Kasumi-1 (cell line): ENCODE measurements at regions not wholly inside any gene's neighbourhood (a gene's known extent, or its start where the extent isn't known, plus 50 kb on each side); places are given as distances from the start of the nearest gene placed in this dataset.

Experiments
- DNase-seq, 2 experiments: peaks; one replicate each; lab custom pipeline; 2025; lab: John Stamatoyannopoulos, UW

DNA sequence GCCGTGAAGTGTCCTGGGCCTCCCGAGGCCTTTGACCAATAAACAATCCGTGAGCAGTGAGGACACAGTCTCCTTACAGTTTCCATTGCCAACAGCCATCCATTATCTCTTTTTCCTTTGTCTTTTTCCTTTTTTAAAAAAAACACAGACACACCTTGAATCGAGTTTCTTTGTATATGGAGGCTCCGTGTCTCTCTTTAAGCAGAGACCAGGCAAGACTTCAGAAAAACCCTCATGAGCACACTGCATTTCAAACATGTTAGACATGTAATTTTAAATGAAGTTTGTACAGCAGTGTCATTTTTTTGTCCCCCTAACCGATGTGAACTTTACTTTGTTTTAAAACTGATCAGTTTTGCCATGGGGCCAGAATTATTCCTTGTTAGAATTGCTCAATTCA lies 111.1 kb downstream of the SPTSSA start:
- no peak for DNase-seq

DNA sequence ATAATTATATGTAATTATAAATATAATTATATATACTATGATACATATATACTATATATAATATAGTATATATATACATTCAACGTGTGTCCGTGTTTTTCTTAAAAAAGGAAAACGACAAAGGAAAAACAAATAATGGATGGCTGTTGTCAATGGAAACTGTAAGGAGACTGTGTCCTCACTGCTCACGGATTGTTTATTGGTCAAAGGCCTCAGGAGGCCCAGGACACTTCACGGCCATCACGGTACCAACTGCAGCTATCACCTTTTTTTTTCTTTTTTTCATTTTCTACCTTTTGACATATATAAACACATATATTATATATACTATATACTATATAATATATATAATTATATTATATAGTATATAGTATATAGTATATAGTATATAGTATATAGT lies 113.4 kb downstream of the SPTSSA start:
- DNase-seq: no peak

DNA sequence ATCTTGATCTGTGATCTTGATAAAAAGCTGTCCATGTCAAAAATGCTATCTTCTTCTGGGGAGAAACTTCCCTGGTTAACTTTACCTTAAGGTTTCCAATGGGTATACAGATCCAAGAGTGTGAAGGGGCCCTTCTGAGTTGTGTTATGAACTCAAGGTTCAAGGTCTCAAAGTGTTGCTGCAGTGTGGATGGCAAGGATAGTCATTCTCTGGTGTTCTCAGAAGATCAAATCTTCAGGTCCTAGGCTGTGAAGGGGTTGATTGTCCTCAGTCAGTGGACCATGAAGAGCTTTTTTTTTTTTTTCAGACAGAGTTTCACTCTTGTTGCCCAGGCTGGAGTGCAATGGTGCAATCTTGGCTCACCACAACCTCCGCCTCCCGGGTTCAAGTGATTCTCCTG lies 114.4 kb downstream of the SPTSSA start:
- no peak for DNase-seq

DNA sequence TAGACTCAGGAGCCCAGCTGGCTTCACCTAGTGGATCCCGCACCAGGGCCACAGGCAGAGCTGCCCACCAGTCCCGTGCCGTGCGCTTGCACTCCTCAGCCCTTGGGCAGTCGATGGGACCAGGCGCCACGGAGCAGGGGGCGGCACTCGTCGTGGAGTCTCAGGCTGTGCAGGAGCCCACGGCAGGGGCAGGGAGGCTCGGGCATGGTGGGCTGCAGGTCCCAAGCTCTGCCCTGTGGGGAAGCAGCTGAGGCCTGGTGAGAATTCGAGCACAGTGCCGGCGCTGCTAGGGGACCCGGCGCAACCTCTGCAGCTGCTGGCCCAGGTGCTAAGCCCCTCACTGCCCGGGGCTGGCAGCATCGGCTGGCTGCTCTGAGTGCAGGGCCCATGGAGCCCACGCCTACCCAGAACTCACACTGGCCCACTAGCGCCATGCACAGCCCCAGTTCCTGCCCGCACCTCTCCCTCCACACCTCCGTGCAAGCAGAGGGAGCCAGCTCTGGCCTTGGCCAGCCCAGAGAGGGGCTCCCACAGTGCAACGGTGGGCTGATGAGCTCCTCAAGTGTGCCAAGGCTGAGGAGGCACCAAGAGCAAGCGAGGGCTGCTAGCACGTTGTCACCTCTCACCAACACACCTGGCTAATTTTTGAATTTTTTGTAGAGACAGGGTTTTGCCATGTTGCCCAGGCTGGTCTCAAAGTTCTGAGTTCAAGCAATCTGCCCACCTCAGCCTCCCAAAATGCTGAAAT lies 116.1 kb downstream of the SPTSSA start:
- DNase-seq: no peak

DNA sequence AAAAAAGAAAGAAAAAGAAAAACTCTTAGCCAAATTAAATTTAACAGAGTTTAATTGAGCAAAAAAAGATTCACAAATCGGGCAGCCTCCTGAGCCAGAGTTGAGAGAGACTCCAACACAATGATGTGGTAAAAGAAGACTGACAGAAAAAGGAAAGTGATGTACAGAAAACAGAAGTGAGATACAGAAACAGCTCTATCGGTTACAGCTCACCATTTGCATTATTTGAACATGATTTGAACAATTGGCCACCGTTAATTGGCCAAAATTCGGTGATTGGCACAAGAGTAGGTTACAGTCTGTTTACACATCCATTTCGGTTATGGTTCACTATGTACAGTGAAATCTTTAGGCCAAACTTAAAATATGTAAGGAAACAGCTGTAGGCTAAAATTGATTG lies 117.7 kb downstream of the SPTSSA start:
- DNase-seq: no peak

DNA sequence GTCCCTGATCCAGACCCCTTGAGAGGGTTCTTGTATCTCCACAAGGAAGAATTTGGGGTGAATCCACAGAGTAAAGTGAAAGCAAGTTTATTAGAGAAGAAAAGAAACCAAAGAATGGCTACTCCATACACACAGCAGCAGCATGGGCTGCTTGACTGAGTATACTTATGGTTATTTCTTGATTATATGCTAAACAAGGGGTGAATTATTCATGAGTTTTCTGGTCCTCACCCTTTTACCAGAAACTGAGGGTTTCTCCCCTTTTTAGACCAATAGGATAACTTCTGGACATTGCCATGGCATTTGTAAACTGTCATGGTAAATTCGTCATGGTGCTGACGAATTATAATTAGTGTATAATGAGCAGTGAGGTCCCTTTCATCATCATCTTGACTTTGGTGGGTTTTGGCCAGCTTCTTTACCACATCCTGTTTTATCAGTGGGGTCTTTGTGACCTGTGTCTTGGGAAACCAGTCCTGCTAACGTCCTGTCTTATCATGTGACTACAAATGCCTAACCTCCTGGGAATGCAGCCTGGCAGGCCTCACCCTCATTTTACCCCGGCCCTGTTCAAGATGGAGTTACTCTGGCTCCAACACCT lies 121.9 kb downstream of the SPTSSA start:
- DNase-seq: no peak

DNA sequence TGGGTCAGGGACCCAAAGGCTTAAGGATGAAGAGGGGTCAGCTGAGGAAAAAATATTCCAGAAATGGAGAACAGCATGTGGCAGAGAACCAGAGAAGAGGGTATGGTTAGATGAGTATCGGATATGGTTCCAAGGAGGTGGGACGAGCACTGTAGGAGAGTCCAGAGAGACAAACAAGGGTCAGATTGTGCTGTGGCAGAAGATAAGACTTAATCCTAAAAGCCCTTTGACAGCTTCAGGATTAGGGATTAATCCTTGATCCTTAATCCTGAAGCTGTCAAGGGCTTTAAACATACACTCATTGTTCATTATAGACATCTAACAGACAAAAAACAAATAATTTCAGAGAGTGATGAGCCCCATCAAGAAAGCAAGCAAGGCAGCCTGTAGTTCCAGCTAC lies 124.0 kb downstream of the SPTSSA start:
- DNase-seq: no peak

DNA sequence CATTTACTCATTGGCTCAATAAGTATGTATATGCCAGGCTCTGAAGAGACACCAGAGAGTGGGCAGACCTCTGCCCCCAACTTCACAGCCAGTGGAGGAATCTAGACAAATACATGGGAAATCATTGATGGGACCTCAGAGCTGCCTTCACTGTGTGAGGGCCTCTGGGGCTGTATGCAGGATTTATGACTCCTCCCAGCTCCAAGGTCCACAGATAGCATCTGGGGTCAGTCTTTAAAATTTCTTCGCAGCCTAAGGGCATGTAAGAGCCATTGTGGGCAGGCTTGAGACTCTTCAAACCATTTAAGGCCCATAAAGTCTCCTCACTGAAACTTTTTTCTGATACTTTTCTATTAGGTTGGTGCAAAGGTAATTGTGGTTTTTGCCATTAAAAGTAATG lies 125.5 kb downstream of the SPTSSA start:
- DNase-seq: no peak

DNA sequence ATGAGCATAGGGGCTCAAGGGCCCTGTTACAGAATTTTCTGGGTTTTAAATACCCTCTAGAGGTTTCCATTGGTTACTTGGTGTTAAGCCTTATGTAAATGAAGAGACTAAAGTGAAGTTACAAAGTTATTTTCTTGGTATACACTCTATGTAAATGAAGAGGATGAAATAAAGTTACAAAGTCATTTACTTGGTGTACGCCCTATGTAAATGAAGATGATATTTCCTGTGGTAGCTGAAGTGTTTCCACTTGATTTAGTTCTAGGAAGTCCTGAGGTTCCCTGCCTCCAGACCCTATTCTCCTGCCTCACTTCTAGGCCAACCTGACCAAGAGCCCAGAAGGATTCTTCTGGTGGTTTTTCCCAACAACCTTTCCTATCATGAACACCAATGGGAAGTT lies 126.1 kb downstream of the SPTSSA start:
- DNase-seq: no peak

DNA sequence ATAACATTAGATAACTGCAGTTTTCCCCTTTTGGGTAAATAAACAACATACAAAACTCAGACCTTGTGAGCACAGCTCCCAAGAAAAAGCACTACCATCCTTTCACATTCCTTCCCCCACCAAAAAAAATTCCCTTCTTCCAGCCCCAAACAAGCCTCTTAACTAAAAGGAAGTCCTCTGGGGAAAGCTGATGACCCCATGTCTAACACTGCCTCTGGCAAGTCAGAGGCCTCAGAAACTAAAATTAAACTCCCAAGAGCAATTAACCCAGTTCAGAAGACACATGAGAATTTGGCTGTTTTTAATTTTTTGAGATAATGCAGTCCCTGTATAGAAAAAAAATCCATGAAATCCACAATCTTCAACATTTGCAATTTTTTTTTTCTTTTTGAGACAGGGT lies 127.7 kb downstream of the SPTSSA start:
- DNase-seq: no peak

DNA sequence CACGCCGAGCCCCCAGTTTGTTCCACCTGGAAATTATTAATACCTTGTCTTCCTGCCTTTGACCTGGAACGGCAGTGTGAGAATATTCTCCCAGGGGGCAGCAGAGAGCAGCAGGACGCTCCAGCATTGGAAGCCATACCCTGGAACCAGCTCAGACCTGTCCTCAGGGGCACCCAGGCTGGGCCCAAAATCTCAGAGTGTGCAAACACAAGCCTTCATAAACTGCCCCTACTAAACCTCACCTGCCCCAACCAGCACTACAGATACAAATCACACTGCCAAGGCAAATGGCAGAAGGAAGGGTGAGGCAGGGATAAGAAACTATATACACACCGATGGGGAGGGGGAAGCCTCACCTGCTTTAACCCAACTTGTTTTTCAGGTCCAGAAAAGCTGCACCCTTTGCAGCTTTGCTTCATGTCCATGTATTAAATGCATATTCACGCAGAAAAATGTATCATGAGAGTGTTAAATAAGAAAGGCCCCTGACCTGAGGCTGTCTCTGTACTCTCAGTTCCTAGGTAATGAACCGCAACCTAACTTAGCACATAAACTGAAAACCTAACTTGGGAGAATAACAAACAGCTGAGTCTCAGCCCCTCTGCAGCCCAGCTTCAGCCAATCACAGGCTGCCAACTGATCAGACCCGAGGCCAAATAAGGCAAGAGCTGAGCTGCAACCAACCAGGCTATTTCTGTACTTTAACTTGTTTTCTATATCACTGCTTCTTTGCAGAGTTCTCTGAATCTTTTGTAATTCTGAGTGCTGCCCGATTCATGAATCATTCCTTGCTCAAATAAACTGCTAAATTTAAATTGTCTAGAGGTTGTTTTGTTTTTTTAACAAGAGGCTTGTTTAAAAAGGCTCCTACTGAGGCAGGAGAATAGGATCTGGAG lies 130.1 kb downstream of the SPTSSA start:
- peak; percentile 43 to 52 for DNase-seq

DNA sequence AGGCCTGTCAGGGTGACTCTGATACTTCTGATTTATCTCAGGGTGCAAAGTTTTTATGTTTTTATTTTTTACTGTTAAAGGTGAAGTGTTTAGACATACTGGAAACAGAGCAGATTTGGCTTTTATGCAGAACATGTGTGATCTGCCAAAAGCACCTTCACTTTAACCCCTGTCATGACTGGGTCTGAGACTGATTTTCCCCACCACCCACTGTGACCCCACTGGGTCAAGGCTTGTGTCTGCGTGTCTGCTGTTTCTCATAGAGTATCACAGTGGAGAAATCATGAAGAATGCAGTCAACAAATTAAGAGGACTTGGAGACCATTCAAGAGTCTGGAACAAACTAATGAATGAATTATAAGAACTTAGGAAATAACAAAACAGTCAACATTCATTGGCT lies 131.2 kb downstream of the SPTSSA start:
- DNase-seq: no peak

DNA sequence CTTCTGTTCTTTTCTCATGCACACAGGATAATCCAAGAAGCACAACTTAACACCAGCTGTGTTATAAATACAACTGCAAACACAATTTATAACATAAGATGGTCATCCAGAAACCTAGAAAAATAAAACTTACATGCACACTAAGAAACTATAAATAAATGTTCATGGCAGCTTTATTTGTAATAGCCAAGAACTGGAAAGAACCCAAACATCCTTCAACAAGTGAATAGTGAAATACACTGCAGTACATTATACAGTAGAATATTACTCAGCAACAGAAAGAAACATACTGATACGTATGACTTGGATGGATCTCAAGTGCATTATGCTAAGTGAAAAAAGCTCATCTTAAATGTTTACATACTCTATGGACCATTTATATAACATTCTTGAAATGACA lies 132.7 kb downstream of the SPTSSA start:
- no peak for DNase-seq

DNA sequence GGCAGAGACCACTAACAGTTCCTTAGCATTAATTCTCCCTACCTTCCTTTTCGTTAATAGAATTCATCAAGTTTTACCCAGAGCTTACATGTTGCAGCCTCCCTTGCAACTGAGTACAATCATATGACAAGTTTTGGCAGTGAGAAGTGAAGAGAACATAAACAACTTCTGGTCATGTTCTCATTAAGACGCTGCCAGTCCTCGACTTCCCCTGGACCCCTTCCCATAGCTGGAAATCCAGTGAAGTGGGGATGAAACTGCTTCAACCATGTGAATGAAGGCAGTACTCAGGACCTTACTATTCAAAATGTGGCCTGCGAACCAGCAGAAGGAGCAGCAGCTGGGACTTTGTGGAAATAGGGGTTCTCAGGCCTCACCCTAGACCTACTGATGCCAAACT lies 133.9 kb downstream of the SPTSSA start:
- no peak for DNase-seq

DNA sequence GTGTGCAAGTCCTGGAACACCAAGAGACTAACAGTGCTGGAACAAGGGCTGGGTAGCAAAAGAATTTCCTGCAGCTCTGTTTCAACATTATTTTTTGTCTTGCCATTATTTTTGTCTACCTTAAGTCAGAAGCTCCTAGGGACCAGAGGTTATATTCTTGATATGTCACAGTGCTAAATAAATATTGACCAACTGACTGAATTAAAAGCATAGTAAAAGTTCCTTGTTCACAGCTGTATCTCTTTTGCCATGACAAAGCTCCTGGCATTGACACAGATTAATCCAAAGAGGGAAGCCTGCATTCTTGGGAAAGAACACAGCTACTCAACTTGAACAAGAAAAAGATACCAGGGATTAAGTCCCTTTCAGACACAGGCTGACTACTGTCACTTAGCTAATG lies 136.5 kb downstream of the SPTSSA start:
- no peak for DNase-seq

DNA sequence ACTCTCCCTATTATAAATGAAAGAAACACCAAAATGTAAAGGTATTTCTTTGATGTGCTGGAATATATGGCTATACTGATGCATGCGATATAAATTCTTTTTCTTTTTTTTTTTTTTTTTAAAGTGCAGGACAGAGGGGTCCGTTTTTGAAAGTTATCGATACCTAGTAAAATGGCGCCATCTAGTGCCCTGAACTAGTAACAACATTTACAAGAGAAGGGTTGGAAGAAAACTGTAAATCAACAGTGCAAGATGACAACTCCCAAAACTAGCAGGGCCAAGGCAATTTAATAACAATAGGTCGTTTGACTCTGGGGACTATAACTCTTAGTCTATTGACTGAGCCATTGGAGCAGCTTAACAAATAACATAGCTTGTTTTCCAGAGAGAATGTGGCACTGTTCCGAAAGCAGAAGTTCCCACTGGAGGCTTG lies 137.7 kb downstream of the SPTSSA start:
- DNase-seq: peak; percentile 53 to 70

DNA sequence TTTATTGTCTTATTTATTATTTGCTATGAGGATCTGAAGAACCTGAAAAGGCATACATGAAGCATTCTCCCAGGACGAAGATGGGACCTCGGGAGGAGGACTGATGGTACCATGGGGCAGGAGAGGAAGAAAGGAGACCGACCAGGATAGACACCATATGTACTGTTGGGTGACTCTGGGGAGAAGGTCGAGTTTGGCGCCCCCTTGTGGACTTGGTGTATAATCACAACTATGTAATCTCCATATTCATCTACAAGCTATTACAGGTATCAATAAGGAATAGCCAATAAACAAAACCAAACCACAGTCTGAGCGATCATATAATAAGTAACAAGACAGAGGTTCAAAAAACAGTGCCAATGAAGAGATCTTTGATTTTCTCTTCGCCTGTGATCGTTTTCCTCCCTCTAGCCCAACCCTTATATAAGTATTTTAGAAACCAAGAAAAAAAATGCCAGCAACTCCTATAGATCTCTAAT lies 139.1 kb downstream of the SPTSSA start:
- peak; percentile 60 to 78 for DNase-seq

DNA sequence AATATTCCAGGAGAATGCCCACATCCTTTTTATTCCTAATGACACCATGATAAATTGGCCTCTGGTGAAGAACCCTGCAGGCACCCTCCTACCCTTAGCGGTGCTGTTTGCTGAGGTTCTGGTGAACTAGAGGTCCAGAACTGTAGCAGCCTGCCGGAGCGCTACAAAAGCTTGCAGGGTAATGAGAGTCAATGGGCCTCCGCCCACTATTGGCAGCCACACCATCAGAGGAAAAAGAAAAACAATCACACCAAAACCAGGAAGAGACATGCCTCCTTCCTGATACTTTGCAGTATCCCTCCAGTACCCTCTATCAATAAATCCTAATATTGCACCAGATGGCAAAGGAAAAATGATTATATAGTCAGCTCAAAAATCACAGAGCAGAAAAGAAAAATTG lies 142.9 kb downstream of the SPTSSA start:
- no peak for DNase-seq

DNA sequence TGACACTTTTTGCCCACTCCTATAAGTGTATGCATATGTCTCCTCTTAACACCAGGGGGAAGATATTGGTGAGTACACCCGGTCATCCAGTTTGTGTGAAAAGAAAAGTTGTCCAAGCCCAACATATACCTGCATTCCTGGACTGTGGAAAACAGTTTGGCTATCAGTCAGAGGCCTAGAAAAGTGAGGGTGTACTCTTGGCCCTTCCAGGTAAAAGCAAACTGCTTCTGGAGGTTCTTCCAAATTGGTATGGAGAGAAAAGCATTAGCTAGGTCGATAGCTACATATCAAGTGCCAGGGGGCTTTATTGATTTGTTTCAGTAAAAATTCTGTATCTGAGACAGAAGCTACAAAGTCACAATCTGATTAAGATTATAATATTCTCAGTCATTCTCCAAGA lies 144.0 kb downstream of the SPTSSA start:
- DNase-seq: no peak

DNA sequence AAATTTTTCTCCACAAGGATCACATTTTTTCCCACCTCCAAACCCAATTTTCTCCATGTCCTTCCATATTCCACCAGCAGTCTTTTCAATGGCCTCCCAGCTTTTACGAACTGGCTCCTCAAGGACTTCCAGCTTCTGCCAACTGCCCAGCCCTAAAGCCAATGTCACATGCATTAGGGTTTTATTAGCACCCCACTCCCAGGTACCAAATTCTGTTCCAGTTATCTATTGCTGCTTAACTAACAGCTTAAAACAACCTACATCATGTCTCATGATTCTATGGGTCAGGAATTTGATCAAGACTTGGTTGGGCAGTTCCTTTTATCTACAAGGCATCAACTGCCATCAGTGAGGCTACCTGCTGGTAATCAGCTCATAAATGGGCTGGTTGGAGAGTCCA lies 151.3 kb downstream of the SPTSSA start:
- DNase-seq: no peak

DNA sequence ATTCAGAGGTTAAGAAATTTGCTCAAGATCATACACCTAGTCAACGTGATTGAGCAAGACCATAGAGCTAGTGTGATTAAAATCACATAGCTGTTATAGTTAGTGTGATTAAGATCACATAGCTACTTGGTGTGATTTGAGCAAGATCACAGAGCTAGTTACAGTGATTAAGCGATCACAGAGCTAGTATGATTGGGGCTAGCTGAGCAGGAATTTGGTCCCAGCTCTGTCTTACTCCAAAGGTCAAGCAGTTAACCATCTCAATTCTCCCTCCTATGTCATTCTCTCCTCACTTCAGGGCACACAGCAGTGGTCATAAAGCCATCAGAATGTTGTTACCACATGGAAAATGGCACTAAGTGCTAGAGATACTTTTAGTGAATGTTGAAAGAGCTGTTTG lies 158.2 kb downstream of the SPTSSA start:
- no peak for DNase-seq

DNA sequence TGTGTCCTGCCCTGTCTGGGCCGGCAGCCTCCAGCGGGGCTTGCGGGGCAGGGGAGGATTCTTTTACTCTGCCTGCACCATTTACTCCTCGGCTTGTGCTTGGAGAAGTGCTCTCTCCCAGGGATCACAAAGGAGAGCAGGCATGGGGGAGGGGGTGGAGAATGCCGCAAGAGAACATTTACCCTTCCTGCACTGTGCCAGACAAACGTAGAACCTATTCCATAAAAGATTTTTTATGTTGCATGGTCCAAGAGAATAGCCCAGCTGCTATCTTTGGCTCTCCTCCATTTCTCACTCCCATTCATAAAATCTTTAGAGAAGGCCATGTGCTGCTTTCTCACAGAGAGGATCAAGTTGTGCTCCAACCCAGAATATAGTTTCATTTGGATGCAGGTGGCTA lies 159.4 kb downstream of the SPTSSA start:
- DNase-seq: no peak
